HL-60/S4 treated with retinoic acid at 250 ng/mL for 4 days and 3 days (cell line): ENCODE measurements at regions not wholly inside any gene's neighbourhood (a gene's known extent, or its start where the extent isn't known, plus 50 kb on each side); places are given as distances from the start of the nearest gene placed in this dataset.

Source experiments
- in situ Hi-C: fragments of 300-500 bp; cut with MboI; formaldehyde crosslinking; loops from 2 replicates; pipeline ENCODE4 v1.7.0; 2022; ENCODE audit warnings: low sequenced_read_pairs

DNA sequence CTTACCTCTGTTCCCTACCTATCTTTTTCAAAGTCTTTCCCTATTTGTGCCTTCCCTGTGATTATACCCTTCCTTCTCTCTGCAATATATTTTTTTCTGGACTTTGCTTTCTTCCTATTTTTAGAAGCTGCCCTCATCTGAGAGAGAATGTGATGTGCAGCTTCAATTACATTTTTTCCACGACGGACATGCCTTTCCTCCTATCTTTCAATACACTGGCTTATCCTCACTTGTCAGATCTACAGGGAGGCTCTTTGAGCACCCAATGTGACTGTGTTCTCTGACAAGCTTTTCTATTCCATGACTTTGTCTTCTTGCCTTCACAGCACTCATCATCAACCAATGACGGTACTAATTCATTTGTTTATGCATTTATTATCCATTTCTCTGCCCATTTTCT, 227.9 kb upstream of the CLINT1 start:
- in situ Hi-C loops = no loop called here

DNA sequence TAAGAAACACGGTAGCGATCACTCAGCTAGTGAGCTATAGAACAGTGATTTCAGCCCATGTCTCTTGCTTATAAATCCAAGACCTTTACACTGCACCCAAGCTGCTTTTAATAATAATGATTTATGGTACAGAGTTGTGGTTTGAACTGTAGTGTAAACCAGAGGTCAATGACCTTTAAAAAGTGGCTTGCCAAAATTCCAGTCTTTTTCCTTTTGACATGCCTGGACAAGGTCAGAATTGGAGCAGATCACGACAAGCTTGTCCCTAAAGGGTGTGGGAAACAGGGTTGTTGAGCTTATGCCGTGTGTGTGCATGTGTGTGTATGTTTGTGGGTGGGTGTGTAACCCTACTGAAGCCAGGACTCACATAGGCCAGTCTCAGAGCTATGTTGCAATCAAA, 225.3 kb upstream of the CLINT1 start:
- in situ Hi-C loops = no loop called here

DNA sequence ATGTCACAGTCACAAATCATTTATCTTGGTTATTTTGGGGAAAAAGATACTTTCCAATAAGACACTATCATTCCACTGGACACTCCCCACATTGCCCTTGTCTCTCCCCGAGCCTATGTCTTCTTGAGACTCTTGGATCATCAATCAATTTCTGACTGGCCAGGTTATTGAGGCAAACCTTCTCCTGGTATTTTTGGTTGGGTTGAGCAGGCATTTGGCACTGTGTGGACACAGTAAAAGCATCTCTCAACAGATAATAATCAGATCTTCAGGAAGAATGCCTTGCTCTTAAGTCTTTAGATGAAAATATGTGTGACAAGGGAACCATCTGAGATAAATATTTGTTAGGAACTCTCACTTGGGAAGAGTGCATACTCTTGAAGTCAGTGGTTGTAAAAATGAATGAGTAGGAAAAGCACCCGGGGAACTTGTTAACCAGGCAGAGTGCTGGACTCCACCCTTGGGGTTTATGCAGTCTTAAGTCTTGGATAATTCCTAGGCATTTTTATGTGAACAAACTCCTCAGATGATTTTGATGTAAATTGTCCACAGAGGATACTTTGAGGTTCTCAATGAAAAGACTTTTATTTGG, 223.8 kb upstream of the CLINT1 start:
- in situ Hi-C loops = no loop called here

DNA sequence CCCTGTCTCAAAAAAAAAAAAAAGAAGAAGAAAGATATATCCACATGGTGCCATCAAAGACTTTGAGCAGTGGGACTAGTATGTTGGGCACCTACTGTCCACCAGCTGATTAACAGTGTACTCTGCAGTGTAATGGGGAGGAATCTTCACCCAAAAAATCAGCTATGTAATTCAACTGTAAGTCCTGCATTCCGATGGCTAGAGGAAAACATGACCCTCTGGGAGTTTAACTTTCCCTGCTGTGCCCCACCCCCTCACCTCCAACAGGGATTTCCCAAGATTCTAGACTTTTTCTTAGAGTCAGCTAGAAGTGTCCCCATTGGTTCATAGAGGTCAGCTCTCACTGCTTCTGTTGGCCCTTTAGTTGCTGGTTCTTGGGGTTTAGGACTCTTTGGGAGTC, 221.2 kb upstream of the CLINT1 start:
- in situ Hi-C loops = no loop called here

DNA sequence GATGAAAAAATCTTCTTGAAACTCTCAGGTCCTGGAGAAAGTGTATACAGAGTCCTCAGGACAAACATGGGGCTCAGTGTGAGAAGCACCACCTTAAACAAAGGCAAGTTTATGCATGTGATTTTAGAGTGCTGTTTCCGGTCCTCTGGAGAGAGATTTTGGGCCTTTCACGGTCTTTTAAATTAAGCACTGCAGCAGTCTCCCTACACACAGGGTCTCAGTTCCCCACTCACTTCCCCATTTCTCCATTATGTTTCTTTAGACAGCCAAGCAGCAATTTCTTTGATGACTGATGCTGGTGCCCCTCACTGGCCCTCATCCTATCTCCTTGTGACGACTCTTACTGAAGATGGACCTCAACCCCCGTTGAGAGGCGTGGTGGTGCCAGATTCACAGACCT, 220.2 kb upstream of the CLINT1 start:
- in situ Hi-C loops = no loop called here

DNA sequence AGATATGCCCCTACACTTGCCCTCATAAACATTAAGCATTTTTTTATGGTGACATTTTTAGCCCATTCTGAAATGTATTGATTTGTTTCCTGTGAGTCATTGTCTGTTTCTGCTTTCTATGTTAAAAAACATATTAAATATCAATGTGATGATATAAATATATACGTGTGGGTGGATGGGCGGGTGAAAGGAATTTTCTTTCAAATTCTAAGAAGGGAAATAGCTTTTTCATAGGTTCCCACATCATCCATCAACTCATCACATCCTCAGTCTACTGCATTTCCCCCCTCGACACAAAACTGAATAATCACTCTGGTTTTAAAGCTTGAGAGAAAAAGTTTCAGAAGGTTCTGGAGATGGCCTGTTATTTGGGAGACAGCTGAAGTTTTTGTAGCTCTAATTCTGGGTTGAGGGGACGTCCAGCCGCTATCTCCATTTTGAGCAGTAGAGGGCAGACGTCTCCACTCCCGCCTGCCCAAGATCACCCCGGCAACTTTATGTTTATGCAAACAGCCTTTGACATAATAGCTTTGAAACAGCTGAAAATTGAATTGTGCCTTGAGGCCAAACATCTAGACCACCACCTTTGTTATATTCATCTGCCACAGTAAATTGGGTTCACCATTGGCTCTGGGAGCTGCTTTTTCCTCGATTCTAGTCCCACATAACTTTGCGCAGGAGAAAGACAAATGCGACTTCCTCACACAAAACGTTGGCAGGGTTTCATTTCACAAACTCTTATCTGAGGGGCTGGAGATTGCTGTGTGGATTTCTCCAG, 216.2 kb upstream of the CLINT1 start:
- in situ Hi-C loops = no loop called here

DNA sequence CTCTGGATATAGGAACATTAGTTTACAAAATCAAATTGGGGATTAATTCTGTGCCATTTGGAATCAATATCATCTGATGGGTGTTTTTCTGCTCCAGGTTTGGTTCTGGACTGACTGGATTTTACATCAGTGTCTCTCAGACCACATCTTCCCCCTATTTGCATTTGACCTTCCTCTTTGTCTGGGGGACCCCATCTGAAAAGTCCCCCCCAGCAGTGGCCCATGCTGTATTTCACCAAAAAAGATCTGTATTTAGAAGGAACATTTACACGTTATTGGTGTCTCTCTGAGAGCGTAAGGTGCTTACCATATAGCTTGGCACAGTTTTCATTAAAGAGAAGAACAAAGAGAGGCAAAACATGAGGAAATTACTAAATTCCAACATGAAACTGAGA, 215.6 kb upstream of the CLINT1 start:
- in situ Hi-C loops = no loop called here

DNA sequence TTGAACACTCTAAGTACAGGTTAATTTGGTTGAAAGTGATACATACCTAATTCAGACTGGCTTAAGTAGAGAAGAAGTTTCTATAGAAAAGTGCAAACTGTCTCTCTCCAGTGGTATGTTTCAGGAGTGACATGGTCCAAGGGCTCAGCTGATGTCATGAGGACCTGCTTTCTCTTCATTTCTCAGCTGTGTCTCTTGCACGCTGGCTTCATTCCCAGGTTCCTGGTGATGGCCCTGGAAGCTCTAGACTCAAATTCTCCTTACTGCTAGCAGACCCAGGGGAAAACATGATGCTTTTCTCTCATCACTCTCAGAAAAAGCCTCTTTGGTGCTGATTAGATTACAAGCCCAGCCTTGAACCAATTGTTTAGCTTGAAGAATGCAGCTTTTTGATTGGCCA, 211.9 kb upstream of the CLINT1 start:
- in situ Hi-C loops = no loop called here

DNA sequence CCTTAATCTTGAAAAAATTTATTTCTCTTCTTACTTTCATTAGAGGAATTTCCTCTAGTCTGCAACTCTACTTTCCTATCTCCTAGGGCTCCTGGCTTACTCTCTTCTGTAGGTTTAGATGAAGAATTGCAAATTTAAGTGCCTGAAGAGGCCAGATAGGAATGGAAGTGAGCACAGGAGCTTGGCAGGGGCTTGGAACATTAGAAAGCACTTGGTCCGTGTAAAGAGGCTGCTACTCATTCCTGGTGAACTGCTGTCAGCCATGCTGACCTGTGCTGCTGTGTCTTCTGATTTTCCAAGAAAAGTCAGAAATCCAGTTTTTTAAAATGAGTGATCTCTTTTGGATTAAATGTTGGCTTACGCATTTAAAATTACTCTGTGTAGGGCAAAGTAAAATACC, 210.9 kb upstream of the CLINT1 start:
- in situ Hi-C loops = no loop called here

DNA sequence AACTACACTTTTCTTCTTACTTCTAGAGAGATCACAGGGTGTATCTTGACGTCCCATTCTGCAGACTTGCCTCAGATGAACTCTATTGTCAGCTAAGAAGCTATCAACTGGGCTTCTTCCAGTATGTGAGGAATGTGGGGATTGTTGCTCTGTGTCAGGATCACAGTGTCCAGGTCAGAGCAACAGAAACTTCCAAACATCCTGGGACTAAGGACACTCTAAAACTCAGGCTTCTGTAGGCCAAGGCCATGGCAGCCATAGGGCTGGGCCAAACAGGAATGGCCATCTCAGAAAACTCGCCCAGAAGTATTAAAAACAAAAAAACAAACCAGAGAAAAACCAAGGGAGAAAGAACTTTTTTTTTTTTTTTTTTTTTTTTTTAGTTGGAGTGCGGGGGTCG, 210.0 kb upstream of the CLINT1 start:
- in situ Hi-C loops = no loop called here

DNA sequence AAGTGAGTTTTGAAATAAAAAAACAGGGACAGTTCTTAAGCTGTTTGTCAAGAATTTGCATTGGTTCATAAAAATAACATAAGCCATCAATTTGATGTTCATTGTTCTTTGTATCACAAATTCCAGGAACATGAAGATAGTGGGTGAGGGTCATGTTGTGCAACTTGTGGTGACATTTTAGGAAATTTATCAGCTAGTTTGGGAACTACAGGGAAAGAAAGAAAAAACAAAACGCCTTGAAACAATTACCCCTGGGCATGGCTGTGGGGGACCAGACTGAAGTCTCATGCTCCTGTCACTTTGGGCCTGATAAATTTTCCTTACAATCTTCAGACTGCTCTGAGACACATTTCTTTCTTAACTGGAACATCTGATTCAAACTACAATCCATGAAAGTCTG, 207.1 kb upstream of the CLINT1 start:
- in situ Hi-C loops = no loop called here

DNA sequence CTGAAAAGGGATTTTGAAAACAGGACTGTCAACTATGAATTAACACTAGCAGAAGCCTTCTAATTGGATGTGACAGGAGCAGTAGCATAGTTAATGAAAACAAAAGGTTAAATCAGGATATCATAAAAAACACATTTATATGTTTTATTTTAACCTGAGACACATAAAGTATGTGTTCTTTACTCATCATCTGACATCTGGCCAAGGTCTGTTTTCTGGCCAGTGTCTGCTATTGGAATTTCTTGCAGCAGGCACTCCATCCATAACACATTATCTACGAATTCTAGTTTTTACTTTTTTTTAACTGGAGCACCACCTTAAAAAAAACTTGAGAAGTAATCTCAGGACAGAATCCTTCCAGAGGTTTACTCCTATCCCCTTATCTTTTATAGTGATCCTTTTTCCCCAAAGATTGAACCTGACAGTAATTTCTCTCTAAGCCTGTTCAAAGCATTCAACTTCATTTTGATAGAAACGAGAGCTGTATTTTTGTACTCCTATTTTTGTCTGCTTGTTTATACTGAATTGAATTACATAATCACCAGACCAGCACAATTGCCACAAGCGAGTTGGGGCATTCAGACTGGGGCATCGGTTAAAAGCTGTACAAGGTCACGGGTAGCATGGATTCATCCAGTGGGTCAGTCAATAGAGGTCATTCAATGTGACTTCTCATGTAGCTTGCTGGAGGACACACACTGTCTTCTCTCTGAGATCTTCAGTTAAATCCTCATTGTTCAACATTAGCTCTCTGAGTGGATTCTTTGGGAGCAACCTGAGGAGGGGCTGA, 205.6 kb upstream of the CLINT1 start:
- in situ Hi-C loops = no loop called here

DNA sequence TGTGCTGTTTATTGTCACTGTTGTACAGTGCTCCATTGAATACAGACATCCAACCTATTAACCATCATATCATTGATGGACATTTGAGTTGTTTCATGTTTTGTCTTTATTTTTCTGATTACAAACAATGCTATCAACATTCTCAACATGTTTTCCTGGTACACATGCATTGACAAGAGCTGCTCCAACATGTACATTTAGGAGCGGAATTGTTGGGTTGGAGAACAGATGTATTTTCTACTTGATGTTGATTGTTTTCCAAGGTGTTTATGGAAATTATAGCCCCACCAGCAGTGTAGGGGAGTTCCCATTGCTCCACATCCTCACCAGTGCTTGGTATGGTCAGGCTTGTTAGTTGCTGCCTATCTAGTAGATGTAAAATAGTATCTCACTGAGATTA, 204.1 kb upstream of the CLINT1 start:
- in situ Hi-C loops = no loop called here

DNA sequence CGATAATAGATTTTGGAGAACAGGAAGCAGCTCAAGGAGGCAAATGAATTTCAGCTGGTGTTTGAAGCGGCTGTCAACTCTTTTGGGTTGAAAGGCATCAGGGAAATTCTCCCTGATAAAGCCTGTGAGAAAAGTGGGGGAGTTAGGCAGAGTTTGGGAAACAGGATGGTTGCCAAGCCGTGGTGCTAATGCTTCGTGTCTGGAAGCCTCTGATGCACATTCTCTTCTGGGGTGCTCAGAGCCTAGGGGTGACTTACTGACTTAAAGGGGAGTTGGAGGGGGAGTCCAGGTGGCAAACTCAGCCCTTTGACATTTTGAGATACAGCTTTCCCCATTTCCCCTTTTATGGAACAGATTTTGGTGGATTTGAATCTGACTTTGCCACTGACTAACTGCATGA, 202.5 kb upstream of the CLINT1 start:
- in situ Hi-C loops = no loop called here

DNA sequence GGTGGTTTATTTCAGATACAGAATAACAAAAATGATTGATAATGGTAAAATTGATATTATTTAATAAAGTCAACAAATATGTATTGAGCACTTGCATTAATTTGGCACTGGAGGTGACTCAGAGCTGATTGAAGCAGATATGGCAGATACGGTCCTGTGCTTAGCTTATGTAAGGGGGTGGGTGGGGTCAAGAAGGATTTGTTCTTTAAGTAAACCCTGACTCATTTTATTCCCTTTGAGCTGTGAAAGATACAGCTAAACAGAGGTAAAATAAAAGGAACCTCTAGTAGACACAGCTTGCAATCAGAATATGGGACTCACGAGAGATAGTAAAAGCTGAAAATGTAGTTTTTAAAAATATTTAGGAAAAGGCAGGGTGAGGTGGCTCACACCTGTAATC, 201.3 kb upstream of the CLINT1 start:
- in situ Hi-C loops = no loop called here

DNA sequence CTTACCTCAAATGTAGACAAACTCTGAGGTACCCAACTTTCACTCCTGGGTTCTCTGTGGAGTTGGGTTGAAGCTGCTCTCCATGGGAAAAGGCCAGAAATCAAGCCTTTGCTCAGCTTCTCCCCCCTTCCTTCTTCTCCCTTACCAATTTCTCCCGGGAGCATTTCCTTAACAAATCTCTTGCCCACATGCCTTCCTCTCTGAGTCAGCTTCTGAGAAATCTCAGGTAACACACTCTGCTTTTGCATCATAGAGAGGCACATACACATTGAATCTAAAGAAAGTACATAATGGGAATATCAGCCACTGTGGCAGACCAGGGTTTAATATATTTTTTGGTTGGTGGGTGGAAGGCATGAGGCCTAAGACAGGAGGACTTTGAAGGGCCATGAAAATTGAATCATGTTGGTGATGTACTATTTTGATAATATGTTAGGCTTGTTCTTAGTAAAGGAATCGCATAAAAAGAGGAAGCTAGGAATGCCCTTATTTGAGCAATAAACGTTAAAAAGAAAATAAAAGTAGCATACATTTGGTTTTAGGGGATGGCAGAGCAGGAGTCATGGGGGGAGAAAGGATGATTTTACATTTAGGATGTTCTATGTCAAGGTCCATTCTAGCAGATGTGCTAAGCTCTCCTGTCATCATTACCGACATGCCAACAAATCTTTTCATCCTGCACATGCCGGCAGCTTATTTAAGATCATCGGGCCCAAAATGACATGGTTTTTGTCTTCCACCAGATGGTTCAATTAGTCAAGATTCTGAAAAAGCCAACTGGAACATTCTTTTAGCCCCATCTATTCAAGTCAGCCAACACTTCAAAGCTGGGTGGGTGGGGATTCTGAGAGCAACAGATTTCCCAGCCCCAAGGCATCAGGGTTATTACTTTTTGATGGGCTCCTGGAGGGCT, 199.5 kb upstream of the CLINT1 start:
- in situ Hi-C loops = no loop called here

DNA sequence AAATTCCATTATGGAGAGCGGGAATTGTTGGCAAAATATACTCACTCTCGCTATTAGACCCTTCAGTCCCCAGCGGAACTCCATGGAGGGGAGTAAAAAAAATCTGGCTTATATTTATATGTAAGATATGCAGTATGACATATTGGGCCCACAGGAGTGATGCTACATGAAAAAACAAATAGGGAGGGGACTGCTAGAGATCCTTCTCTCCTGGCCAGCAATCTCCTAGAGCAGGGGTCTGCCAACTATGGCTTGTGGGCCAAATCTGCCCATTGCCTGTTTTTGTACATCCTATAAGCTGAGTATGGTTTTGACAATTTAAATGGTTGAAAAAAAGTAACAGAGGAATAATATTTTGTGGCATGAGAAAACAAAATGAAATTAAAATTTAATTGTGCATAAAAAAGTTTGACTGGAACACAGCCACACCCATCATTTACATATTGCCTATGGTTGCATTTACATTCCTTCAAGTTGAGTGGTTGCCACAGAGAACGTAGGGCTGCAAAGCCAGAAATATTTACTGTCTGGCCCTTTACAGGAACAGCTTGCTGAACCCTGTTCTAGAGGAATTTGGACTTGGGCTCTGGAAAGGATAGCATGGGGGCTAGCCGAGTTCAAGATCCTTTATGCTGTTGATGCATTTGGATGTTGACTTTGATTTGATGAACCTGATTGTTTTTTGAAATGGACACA, 197.3 kb upstream of the CLINT1 start:
- in situ Hi-C loops = no loop called here

DNA sequence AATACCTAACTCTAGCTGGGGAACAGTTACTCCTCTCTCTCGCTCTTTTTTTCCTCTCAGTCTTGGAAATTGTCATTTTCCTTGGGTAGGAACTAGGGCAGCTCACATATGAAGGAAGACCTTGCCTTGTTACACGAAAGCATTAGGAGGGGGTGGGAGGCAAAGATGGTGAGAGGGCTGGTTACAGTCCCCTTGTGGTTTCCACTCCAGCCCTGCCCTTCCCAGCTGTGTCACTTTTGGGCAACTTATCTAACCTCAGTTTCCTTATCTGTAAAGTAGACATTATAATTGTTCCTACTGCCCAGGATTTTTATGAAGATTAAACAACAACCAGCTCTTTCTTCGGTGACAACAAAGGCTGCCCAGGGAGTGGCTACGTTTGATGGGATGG, 196.2 kb upstream of the CLINT1 start:
- in situ Hi-C loops = no loop called here

DNA sequence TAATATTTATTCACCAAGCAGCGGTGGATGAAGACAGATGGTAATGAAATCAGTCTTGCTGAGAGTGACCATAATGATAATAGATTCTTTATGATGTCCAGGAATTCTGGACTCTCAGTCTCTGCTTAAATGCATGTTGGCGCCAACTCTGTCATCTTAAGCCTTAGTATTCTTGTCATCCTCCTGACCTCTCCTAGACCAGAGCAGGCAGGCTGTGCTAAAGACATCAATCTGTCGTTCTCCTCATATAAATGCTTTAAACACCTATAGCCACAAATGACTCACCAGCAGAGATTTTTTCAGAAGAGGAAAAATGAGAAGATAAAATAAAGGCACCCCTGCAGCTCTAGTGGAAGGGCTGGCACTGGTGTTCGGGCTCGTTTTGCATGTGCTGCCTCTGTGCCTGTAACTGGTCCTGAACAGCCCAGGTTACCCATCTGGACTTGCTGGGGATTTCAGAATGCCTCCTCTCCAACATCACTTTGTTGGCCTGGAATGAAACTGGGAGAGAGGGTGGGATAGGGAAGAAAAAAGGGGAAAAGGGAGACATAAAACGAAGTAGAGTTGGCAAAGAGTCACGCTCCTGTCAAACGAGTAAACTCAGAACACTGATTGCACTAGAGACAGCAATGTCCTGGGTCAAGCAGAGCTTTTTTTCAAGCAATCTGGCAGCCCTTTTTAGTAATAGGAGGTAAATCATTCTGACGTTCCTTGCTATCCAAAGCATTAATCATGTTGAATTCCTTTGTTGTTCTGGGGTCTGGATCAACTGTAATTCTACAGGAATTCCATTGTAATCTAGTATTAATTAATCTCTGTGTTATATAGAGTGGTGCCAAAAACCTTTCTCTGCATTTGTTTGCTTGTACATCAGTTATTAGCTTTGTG, 195.5 kb upstream of the CLINT1 start:
- in situ Hi-C loops = no loop called here

DNA sequence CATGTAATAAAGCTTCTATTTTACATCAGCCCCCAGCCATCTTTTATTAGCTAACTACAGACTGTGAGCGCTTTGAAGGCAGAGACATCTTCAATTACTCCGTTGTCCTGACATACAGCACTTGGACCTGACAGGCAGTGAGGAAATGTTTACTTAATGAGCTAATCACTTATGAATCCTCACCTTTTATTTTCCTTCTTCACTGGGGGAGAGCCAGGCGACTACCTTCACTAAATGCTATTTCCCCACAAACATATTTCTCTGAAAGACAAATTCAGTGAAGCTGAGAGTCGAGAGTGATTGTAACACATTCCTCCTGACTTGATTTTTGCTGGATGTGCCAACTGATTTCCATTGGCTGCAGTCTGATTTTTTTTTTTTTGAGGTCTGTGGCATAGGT, 192.1 kb upstream of the CLINT1 start:
- in situ Hi-C loops = no loop called here
